Activated CD8-positive, alpha-beta memory T cell treated with anti-CD3 and anti-CD28 coated beads, Interleukin-2, amount 50 U/mL, for 1 hour (primary cell): ENCODE measurements at regions not wholly inside any gene's neighbourhood (a gene's known extent, or its start where the extent isn't known, plus 50 kb on each side); places are given as distances from the start of the nearest gene placed in this dataset.
"Not testable (repeated sequence)": the region's sequence is repeated elsewhere in the genome, so short reads cannot be mapped to it uniquely, and the experiment has no call there.

Experiments
- DNase-seq: peaks from one replicate; pipeline ENCODE4 v3.0.0-alpha.2; 2020; ENCODE audit errors: extremely low read depth

- no peak for DNase-seq
Measured at GRCh38 chr6:170098428-170099170, 192.3 kb downstream of the DLL1 start.

- DNase-seq = no peak
Measured at GRCh38 chr6:170097505-170098427, 193.1 kb downstream of the DLL1 start.

DNA sequence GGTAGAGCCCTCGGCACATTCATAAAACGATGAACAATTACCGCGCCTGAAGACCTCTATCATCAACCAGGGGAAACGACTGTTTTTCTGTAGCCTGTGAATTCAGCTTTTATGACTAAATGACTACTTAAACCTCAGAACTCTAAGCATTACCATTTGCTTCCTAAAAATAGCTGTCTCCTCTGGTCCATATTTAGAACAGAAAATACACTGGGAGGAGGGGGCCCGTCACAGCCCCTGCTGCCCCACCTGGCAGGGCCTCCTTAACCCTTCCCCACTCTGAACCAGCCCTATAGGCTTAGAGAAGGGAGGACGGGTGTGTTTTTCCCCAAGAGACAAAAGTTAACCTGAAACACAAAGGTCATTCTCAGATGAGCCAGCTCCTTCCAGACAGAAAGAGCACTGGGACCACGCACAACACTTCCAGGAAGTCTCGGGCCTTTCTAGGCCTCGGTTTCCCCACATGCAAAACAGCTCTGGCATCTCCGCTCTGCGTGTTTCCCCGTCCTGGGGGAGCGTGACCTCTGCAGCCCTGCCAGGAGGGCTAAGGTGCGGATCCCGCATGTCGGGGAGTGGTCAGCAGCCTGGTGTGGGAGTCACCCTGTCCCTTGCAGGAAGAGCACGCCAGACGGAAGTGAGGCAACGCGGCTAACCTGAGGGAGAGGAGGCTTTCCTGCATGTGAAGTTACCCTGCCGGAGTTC lies 193.9 kb downstream of the DLL1 start:
- DNase-seq = no peak

DNA sequence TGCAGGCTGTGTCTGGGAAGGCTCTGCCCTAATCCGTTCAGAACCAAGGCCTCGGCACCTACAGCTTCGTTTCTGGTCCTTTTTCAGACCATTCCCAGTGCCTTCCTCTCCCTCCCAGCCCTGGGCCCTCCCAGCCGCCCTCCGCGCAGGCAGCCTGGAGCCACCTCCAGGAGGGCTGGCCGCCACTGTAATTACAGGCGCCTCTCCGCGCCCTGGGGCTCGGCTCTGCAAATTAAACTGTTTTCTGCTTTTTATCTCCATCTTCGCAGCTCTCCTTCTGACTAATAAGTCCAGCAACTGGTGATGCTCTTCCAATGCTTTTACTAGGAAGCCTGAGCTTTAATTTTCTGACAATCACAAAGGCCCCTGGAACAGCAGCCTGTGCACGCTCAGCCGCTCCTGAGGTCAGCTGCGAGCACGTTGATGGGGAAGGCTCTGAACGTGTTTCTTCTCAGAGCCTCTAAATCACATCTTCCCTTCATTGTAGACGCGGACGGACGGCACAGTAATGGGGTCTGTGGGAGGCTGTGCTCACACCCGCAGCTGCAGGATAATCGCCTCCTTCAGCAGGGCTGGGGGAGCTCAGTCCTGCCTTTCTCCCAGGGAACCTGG lies 194.6 kb downstream of the DLL1 start:
- no peak for DNase-seq

- DNase-seq = no peak
Measured at GRCh38 chr6:170095273-170095981, 195.5 kb downstream of the DLL1 start.

DNA sequence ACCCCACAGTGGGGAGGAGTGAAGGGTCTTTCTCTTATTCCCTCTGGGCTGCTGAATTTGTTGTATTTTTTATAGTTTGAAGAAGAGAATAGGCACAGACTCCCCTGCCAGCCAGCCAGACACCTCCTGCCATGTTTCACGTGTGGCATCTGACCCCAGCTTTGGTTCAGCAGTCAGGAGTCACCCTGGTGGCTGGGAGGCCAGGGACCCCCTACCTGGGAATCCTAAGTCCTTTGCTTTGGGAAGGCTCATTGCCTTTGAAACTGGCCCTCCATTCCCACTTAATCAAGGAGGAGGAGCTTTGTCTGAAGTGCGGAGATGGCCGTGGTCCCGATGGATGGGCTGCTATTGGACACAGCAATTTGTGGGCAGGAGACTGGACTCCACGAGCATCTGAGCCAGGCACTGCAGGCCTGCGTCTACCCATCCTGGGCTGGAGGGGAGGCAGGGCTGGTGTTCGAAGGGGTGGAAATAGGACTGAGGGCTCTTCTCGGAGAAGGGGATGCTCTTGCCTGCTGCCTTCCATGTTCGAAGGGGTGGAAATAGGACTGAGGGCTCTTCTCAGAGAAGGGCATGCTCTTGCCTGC lies 196.1 kb downstream of the DLL1 start:
- no peak for DNase-seq

- no peak for DNase-seq
Measured at GRCh38 chr6:170093658-170094596, 197.0 kb downstream of the DLL1 start.

DNA sequence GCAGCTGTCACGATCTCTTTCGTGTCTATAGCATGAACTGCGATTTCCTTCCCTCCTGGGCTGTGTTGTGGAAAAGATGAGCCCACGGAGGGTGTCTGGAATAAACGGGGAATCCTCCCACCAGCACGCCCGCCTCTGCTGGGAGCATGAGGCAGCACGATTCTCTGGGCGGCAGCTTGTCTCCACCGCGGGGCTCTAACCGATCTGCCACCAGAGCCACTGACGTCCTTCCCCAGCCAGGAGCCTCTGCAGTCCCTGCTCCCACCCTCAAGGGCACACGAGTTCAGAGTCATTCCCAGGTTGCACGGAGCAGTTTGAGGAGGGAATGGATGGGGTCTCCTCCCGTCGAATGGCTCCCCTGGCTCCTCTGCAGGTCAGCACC lies 197.6 kb downstream of the DLL1 start:
- DNase-seq = no peak

- no peak for DNase-seq
Measured at GRCh38 chr6:170092826-170093225, 198.1 kb downstream of the DLL1 start.

DNA sequence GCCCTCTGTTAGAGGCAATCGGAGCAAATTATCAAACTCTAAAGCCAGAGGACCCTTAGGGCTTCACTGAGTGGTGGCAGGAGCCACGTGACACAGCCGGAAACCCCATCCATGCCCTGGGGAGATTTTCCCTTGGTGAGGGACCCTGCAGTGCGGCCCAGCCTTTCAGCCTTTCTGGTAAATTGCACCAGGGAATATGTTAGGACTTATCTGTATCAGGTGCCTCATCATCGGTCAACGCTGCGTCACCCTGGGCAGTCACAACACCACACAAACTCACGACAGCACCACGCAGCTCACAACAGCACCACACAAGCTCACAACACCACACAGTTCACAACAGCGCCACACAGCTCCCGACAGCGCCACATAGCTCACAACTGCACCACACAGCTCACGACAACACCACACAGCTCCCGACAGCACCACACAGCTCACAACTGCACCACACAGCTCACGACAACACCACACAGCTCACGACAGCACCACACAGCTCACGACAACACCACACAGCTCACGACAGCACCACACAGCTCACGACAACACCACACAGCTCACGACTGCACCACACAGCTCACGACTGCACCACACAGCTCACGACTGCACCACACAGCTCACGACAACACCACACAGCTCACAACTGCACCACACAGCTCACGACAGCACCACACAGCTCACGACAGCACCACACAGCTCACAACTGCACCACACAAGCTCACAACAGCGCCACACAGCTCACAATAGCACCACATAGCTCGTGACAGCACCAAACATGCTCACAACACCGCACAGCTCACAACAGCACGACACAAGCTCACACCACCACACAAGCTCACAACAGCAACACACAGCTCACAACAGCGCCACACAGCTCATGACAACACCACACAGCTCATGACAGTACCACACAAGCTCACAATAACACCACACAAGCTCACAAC lies 199.0 kb downstream of the DLL1 start:
- DNase-seq = no peak

DNA sequence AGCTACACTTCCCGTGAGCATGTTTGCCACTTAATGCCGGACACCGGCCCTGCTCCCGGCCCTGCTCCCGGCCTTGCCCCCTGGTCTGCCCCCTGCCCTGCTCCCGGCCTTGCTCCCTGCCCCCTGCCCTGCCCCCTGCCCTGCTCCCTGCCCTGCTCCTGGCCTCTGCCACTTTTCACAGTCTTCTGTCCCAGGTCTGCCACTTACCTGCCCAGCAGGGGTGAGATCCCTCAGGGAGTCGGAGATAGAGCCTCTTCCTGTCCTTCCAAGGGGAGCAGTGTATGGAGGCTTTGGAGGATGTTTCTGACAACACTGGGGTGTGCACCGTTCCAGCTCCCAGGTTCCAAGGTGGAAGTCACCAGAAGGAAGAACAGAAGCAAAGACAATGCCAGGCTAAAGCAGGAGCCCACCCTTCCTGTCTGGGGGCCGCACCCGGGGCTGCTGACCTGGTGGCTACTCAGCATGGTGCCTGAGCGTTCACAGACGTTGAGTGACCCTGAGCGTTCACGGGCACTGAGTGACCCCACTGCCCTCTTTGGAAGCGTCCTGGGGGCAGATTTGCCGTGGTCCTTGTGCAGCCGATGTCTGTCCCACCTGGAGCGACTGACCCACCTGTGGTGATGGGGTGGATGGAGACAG lies 199.8 kb downstream of the DLL1 start:
- DNase-seq = no peak

GRCh38 chr6:170090561-170090960 lies 200.3 kb downstream of the DLL1 start:
- no peak for DNase-seq

- no peak for DNase-seq
Measured at GRCh38 chr6:170089963-170090362, 200.9 kb downstream of the DLL1 start.

DNA sequence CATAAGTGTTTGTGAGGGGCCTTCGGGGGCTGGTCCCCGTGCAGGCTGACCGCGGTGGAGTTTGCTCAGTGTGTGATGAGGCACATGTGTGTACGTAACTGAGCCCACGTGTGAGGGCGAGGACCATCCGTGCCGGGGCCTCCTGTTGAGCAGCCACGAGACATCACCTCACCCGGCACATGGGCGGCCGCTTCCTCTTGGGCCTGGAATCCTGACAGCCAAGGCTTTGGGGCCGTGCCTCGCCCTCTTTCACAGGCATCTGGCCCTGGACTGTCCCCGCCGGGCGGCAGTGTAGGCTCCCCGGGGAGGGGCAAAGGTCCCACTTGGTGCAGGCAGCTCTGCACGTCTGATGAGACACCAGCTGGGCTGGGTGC lies 202.3 kb downstream of the DLL1 start:
- no peak for DNase-seq

DNA sequence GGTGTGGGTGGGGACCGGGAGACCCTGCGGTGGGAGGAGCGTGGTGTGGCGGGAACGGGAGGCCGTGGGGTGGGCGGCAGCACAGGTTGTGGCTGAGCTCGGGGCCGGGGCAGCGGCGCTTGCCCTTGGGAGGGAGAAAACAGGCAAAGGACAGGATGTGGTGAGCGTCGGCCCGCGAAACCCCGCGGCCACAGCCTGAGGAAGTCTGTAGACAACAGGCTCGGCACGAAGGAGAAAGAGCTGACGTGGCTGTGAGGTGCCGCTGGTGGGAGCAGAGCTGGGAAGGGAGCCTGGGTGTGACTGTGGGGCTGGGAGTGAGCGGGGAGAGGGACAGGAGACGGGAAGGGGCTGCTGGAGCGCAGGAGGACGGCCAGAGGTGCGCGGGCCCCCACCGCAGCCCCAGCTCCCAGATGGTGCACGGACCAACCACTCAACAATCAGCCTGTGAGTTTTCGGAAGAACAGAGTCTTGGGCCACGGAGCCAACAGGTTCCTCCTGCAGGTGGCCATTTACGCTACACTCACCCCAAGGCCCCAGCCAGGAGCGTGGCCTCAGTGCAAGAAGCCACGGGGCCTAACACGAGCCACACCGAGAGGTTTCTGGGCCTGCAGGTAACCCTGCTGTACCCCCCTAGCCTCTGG lies 202.8 kb downstream of the DLL1 start:
- no peak for DNase-seq

DNA sequence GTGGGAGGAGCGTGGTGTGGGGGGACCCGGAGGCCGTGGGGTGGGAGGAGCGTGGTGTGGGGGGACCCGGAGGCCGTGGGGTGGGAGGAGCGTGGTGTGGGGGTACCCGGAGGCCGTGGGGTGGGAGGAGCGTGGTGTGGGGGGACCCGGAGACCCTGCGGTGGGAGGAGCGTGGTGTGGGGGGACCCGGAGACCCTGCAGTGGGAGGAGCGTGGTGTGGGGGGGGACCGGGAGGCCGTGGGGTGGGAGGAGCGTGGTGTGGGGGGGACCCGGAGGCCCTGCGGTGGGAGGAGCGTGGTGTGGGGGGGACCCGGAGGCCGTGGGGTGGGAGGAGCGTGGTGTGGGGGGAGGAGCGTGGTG lies 203.5 kb downstream of the DLL1 start:
- not testable (repeated sequence) for DNase-seq

- DNase-seq = no peak
Measured at GRCh38 chr6:170086639-170087420, 204.0 kb downstream of the DLL1 start.
